Right ventricle myocardium superior (tissue), 1 donor: ENCODE measurements at regions not wholly inside any gene's neighbourhood (a gene's known extent, or its start where the extent isn't known, plus 50 kb on each side); places are given as distances from the start of the nearest gene placed in this dataset.
"Not testable (repeated sequence)": the region's sequence is repeated elsewhere in the genome, so short reads cannot be mapped to it uniquely, and the experiment has no call there.

ENCODE experiments used
- ATAC-seq: fragments of 200-7000 bp; cut with Tn5 transposase; one replicate; pipeline ENCODE4 v1.9.1; 2020; ENCODE audit warnings: mild to moderate bottlenecking; ENCODE audit not compliant: poor library complexity
- DNase-seq: peaks from one replicate; pipeline ENCODE4 v3.0.0-alpha.2; 2020
- intact Hi-C: fragments of 100-400 bp; cut with DNase I; formaldehyde crosslinking; loops from one replicate; pipeline ENCODE4 v1.11.2; 2022
- donor health status: DM: no; HTN: yes; CAD: no; lungs with severe emphysema.

- intact Hi-C loops = loop anchor here (10.0 kb wide), 1 partner anchor 62 kb away; no protein-coding TSS in a partner anchor
- ATAC-seq, DNase-seq: not testable (repeated sequence)
Measured at GRCh38 chrX:23523026-23523657, 144.2 kb upstream of the PRDX4 start.

- no peak for ATAC-seq
- no peak for DNase-seq
- intact Hi-C loops = loop anchor here (10.0 kb wide), 1 partner anchor 60 kb away; no protein-coding TSS in a partner anchor
Measured at GRCh38 chrX:23524467-23524866, 142.8 kb upstream of the PRDX4 start.

GRCh38 chrX:23525531-23525930 is 141.8 kb upstream of the PRDX4 start:
- ATAC-seq (no peak), DNase-seq (no peak)
- intact Hi-C loops = loop anchor here (10.0 kb wide), 1 partner anchor 59 kb away; no protein-coding TSS in a partner anchor

- DNase-seq (no peak), ATAC-seq (no peak)
- intact Hi-C loops = no loop called here
Measured at GRCh38 chrX:23540532-23540931, 126.8 kb upstream of the PRDX4 start.

GRCh38 chrX:23548164-23548563 is 119.1 kb upstream of the PRDX4 start:
- intact Hi-C loops = no loop called here
- ATAC-seq (no peak), DNase-seq (no peak)

- intact Hi-C loops = no loop called here
- ATAC-seq = no peak
- no peak for DNase-seq
Measured at GRCh38 chrX:23552303-23552702, 115.0 kb upstream of the PRDX4 start.

GRCh38 chrX:23554304-23554703 is 113.0 kb upstream of the PRDX4 start:
- intact Hi-C loops = no loop called here
- no peak for DNase-seq
- no peak for ATAC-seq

GRCh38 chrX:23557070-23557469 is 110.2 kb upstream of the PRDX4 start:
- intact Hi-C loops = no loop called here
- DNase-seq (no peak), ATAC-seq (no peak)

GRCh38 chrX:23559975-23560374 is 107.3 kb upstream of the PRDX4 start:
- DNase-seq = no peak
- intact Hi-C loops = no loop called here
- ATAC-seq = no peak

GRCh38 chrX:23570674-23571343 is 96.5 kb upstream of the PRDX4 start:
- intact Hi-C loops = no loop called here
- ATAC-seq = no peak
- DNase-seq = no peak

- DNase-seq (no peak), ATAC-seq (no peak)
- intact Hi-C loops = no loop called here
Measured at GRCh38 chrX:23575281-23575680, 92.0 kb upstream of the PRDX4 start.

GRCh38 chrX:23578079-23578478 is 89.2 kb upstream of the PRDX4 start:
- ATAC-seq (no peak), DNase-seq (no peak)

GRCh38 chrX:23589496-23589895 is 77.8 kb upstream of the PRDX4 start:
- no peak for ATAC-seq
- intact Hi-C loops = loop anchor here (10.0 kb wide), 1 partner anchor 65 kb away; no protein-coding TSS in a partner anchor
- DNase-seq = no peak

More at GRCh38 chrX:23578079-23578478, 89.2 kb upstream of the PRDX4 start:
- intact Hi-C loops = no loop called here

- ATAC-seq = no peak
- no peak for DNase-seq
- intact Hi-C loops = no loop called here
Measured at GRCh38 chrX:23592741-23593140, 74.6 kb upstream of the PRDX4 start.

GRCh38 chrX:23598575-23598974 is 68.7 kb upstream of the PRDX4 start:
- DNase-seq = no peak
- no peak for ATAC-seq
- intact Hi-C loops = no loop called here

- no peak for ATAC-seq
- intact Hi-C loops = no loop called here
- no peak for DNase-seq
Measured at GRCh38 chrX:23603501-23603900, 63.8 kb upstream of the PRDX4 start.

GRCh38 chrX:23610495-23610894 is 56.8 kb upstream of the PRDX4 start:
- DNase-seq (no peak), ATAC-seq (no peak)
- intact Hi-C loops = no loop called here

- intact Hi-C loops = no loop called here
- ATAC-seq = no peak
- DNase-seq = no peak
Measured at GRCh38 chrX:23612846-23613245, 54.4 kb upstream of the PRDX4 start.

GRCh38 chrX:23616361-23616760 is 50.9 kb upstream of the PRDX4 start:
- DNase-seq (no peak), ATAC-seq (no peak)
- intact Hi-C loops = no loop called here
